HG03439 (cell line): ENCODE measurements at regions not wholly inside any gene's neighbourhood (a gene's known extent, or its start where the extent isn't known, plus 50 kb on each side); places are given as distances from the start of the nearest gene placed in this dataset.

Experiments used
- ATAC-seq: cut with Tn5 transposase; IDR thresholded peaks from one replicate; pipeline ENCODE4 v1.9.1; 2021; ENCODE audit warnings: mild to moderate bottlenecking, moderate library complexity; ENCODE audit not compliant: unreplicated experiment

DNA sequence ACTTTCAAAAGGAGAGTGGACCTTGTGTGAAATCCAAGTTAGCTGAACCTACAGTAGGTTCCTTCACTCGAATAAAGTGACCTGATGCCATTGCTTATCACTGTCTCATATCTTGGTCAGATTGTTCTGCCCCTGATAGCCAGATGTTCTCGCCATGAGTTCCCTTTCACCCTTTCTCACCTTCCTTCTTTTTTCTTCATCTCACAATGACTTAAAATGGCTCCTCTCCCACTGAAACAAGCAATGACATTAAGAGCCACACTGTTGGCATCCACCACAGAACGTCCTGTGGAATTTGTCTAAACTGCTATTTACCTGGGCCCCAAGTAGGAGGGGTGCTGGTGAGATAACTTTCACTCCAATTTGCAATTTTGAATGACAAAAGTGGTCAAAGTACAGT lies 227.6 kb upstream of the PPP1R2C start:
- ATAC-seq: no peak

DNA sequence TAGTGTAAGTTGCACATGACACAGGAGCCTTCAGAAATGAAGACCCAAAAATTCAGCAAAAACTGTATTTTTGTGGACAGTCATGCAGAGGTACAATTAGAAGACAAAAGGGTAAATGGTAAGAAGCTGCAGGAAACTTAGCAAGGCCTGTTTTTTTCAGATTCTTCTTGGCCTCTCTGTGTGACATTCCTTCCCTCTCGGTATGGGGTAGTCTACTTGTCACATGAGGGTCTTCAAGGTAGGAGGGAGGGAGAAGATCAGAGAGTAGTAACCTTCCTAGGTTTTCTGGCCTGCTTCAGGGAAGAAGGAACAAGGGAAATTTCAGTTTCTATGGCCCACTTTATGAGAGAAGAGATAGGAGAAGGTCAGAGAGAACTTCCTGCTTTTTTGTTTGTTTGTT lies 230.4 kb upstream of the PPP1R2C start:
- ATAC-seq: no peak

DNA sequence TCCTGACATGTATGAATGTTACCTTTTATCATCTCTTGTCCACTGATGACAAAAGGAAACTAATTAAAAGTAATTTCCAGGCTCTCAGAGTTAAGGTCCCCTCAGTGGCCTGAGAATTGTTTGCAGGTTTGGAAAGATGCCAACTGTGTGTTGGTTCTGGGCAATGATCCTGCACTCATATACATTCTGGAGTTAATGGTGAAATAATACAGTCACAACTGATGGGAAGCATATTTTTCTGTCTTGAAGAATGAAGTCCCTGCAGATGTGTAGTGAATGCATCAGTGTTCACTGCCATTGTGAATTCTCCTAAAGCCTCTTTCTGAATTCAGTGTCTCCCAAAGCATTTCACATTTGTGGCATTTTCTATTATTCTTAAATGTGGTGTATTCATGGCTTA lies 238.1 kb upstream of the PPP1R2C start:
- no peak for ATAC-seq

DNA sequence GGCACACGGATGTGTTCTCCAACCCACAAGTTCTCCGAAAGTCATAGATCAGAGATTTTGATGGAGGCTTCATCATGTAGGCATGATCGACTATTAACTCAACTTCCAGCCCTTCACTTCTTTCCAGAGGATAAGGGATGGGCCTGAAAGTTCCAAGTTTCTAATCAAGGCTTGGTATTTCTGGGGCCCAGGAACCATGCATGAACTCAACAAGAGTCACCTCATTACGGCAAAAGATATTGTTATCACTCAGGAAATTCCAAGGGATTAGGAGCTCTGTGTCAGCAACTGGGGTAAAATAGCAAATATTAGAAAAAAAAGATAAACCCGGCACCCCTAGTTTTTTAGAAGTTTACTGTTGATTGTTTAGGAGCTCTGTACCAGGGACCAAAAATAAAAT lies 240.1 kb upstream of the PPP1R2C start:
- ATAC-seq: no peak

DNA sequence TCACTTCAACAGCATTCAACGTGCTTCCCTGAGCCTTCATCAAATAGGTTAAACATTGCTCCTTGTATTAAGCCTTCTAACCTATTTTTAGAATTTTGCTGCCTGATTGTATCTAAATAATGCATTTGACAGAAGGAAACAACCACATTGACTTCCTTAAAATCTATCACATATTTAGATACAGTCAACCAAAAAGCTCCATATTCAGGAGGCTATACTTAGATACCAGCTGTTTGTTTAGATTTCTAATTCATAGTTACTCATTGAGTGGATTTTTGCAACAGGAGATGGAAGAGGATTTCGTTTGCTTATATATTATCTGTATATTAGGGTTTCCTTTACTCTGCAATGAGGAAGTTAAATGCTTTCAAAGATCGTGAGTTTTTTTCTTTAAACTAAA lies 241.1 kb upstream of the PPP1R2C start:
- no peak for ATAC-seq

DNA sequence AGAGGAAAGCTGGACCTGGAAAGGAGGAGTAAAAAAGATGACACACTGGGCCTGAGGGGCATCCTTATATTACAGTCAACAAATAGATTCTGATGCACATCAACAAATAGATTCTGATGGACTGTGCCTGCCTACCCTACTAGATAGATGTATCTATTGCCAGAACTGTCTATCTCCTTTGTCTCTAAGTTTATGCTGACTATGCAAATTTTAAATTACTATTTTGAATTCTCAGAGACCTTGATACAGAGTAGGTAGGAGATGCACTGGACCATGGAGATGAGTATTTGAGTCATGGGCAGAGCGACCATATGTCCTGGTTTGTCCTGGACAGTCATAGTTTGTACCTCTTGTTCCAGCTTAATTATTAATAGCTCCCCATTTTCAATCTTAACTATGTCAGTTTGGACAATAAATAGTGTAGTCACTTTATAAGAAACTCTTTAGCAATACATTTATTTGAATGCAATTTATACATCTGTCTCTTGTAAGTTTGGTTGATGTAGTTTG lies 247.9 kb upstream of the PPP1R2C start:
- ATAC-seq: no peak

DNA sequence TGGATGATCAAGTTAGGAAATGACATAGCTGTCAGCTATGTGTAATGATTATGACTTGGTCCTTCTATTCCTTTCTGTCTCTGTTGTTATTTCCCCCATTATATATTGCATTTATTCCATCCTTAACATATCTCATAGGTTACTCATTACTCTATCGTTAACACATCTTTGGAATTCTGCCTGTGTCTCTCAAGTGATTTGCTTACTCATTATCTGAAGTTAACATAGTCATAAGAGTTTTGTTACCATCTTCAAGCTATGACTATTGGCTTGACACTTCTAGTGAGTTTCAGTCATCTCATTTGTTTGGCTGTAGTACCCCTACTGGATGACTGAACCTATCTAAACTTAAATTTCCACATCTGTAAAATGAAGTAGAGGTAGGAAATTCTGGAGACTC lies 286.1 kb upstream of the PPP1R2C start:
- no peak for ATAC-seq

DNA sequence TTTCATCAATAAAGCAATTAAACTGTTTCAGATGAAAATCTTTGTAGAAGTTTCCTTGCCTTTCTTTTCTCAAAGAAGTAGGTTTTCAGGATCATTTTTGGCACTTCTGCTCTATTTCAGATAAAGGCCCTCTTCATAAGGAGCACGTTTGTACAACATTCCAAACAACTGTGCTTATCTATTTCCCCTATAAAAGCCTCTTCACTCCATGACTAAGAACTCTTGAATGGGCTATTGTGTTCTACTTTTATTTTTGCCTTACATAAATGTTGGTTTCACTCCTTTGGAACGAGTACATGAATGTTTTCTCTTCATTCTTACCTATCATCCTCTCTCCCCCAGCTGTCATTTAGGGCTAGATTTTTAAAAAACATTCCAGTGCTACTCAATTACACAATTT lies 288.0 kb upstream of the PPP1R2C start:
- ATAC-seq: no peak

DNA sequence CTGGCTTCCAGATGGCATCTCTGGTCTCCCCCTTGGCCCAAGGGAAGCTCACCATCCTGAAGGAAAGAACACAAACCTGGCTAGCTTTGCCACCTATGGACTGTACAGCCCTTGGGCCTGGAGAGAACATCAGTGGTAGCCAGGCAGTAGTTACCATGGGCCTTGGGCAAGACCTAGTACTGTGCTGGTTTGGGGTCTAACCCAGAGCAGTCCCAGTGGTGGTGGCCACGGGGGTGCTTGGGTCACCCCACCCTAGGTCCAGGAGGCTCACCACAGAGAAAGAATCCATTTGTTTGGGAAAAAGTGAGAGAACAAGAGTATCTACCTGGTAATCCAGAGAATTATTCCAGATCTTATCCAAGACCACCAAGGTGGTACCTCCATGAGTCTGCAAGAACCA lies 290.7 kb upstream of the PPP1R2C start:
- ATAC-seq: no peak

DNA sequence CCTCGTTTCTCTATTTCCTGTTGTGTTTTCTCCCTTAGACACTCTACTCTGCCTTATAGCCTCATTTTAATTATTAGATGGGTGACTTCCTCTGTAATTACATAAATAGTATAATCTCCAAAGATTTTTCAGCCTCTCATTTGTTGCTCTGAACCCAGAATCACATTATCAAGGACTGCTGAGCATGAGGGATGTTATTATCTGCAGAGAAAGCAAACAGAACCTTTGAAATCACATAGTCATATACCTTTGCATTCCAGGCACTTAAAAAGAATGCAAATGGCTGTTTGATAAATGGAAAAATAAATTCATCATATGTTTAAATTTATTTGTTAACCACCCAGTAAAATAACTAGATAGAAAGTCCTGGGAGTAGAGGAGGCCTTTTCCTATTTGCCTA lies 305.1 kb upstream of the PPP1R2C start:
- ATAC-seq: no peak

DNA sequence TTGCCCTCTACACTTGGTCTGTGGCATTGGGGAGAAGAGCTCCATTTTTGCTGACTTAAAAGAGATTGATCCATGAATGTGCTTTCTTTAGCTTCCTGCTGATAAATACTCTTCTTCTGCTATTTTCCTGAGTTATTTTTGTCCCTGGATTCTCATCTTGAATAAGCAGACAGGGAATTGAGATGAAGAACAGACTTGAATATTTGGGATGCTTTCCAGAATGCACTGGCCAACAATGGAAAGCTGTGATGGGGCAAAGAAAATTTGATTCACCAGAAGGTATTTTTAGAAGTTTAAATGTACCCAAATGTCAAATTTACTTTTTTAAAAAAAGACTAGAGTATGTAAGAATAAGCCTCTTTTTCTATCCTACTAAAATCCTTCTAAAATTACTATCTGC lies 309.9 kb upstream of the PPP1R2C start:
- no peak for ATAC-seq

DNA sequence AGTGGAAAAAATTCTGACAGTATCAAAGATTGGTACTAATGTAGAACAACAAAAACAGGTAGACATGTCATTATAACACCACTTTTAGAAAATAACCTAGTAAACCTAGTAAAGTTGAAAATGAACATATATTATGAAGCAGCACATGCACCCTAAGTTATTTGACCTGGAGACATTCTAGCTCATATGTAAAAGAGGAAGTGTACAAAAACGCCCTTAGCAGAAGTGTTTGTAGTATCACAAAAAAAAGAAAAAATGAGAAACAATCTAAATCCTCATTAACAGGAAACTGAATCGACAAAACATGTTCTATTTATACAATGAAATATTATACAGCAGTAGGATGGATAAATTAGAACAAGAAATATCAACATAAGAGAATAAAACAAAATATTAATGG lies 318.9 kb upstream of the PPP1R2C start:
- ATAC-seq: no peak

DNA sequence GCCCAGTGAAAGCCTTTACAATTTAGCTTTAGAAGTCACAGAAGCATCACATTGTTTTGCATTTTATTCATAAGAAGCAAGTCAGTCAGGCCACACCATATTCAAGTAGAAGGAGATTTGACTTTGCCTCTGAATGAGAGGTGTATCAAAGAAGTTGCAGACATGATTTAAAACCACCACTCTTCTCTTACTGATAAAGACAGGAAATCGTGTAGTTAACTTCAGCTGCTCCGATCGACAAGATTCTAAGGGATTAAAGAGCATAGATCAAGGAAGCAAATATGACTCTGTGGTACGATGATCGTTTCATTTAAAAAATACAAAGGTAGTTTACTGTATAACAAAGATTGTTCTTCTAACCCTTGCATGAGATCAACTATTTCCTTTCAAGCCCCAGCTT lies 328.0 kb upstream of the PPP1R2C start:
- ATAC-seq: no peak

DNA sequence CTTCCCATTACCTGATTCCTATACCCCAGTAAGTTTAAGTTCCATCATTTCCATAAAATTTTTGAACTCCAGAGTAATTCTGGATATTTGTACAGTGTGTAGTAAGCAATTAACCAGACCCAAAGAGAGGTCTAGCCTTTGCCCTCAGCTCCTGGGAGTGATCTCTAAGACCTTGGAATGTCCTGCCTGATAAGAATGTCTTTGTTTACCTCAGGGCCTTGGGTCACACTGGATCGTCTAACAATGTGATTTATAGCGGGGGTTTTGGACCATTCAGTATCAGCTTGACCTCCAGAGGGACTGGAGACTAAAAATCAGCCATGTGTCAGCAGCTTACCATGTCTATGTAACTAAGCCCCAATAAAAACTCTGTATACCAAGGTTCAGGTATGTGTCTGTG lies 330.9 kb upstream of the PPP1R2C start:
- no peak for ATAC-seq

DNA sequence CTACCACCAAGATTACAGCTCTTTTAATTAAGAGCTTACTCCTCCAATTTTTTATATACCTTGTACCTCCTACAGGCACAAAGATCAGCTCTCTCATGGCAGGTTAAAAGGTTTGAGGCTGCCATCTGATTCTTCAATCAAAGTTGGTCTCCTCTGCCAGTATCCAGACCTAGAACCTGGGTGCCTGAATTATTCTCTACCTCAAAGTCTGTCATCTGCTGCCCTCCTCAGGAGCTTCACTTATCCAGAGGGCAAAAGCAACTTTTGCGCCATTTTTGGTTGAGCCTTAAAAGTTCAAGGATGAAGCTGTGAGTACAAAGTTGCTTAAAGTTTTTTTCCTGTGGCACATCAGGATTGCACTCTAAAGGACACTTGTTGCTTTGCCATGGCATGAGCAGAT lies 343.7 kb upstream of the PPP1R2C start:
- ATAC-seq: no peak

DNA sequence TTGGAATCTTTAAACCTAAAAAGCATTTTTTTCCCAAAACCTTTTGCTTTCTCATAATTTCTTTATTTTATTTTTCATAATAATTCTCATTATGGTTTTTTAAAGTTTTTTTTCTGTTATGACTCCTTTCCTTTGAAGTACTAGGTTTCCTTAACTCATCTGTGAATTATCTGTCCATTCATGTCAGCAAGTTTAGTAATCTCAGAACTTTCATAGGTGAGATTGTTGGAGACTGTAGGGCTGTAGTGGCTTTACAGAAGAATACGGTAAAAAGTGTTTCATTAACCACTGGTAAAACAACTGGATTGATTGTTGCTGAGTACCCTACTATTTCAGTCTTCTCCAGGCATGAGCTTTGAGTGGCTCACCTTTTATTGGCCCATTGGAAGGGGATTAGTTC lies 361.7 kb upstream of the PPP1R2C start:
- ATAC-seq: no peak

DNA sequence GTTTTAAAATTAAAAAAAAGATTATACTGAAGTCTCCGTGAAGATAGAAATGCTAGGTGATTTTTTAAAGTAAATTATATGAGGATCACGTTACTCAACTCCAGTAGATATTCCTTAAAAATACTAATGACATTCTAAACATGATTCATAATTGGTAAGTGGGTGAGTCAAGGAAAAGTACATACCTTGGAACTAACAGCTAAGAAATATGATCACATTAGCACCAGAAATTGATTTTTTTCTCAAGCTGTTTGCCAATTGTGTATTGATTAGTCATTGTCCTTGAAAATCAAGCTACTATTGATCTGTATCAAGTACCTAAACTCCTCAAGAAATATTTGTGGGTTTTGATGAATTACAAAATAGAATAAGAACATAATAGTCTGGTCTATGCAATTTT lies 362.6 kb upstream of the PPP1R2C start:
- no peak for ATAC-seq

DNA sequence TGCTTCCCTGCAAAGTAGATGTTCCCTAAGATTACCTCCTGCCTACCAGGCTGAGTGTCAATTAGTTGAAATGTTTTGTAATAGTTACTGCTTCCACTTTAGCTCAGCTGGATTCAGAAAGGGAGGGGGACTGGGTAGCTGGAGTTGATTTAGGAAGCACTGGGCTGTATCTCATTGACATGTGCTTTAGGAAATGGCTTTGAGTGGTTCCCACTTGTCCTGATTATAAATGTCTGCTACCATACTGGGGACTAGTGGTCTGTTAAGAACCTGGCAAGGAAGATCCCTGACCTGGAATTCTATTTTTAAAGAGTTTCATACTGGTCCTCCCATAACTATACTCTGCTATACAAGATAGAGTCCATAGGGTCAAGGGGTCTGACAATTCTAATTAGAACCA lies 363.9 kb upstream of the PPP1R2C start:
- no peak for ATAC-seq

DNA sequence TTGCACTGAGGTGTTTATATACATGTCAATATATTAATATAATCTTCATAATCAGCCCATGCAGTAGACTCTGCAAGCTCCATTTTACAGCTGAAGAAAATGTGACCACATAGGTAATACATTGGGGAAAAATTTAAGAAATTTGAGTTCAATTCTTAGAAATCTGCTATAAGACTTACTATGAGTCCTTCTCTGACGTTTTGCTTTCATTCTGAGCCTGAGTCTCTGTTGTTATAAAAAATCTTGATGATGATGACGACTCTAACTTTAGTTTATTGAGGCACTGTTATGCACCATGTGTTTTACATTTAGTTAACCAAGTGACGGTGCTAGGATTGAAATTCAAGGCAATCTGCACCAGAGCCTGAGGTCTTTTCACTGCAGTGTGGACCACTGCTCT lies 370.3 kb upstream of the PPP1R2C start:
- ATAC-seq: no peak

DNA sequence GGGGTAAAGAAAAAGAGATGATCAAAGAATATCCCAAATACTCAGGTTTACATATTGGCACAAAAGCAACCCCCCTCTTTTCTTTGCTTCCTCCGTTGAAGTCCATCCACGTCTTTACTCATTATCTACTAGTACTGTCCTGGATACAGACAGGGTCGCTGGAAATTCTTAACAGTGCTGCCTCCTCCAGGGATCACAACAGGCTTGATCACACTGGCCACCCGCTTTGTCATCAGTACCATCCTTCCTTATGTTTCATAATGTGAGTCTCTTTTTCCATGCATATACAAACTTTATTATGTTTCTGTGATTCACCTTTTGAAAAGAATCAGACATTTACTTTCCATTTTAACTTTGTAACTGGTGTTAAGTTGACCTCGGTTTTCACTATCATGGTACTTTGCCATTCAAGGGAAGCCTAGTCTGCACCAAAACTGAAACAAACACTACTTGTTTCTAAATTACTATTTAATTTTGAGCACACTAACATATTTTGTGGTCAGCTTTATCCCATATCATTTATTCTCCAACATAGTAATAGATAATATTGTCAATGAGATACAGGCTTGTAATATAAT lies 387.5 kb upstream of the PPP1R2C start:
- no peak for ATAC-seq

DNA sequence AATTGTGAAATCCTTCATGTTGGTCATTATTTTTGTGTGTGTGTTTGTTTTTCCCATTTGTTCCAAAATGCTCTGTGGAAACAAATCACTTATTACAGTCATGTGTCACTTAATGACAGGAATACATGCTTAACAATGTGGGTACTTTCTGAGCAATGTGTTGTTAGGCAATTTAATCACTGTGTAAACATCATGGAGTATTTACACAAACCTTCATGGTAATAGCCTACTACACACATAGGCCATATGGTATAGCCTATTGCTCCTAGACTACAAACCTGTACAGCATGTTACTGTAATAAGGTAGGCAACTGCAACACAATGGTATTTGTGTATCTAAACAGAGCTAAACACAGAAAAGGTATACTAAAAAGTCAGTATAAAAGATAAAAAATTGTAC lies 388.9 kb upstream of the PPP1R2C start:
- no peak for ATAC-seq

DNA sequence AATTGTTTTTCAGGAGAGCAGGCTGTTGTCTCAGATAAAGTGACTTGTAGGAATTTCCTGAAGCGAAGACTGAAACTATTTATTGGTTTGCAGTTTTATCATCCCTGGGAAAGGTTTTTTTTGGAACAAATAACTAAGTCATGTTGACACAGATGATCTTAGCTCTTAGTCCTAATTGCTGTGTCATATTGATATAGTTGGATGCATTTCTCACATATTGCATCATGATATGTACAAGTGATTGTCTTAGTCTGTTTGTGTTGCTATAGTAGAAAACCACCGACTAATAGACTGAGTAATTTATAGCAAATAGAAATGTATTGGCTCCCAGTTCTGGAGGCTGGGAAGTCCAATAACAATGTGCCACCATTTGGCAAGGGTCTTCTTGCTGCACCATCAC lies 397.5 kb upstream of the PPP1R2C start:
- ATAC-seq: no peak

DNA sequence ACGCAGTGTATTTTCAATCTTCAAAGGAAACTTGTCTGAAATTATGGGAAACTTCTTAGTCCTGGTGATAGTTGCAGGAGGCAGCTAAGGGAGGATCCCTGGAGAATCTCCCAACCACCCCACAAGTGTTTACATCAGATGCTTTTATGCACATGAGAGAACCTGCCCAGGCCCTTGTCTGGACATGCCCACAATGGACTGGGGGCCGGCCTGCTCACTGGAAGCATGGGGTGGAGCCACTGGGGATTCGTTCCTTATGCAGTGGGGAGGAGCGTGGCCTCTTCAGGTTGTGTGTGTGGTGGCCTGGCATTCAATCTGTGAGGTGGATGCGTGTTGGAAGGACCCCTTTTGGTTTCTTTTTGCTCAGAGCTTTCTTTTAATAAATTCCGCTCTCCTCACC lies 398.7 kb upstream of the PPP1R2C start:
- ATAC-seq: no peak

DNA sequence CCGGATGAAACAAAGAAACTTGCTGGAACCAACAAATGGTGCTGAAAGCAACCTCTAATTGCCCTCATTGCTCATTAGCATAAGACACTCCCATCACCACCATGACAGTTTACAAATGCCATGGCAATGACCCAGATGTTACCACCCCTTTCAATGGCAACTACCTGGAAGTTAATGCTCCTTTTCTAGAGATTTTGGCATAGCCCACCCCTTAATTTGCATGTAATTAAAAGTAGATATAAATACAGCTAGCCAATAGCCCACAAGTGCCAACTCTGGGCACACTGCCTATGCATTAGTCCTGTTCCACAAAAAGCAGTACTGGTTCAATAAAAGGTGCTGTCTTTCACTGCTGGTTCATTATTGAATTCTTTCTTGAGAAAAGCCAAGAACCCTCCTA lies 410.3 kb upstream of the PPP1R2C start:
- no peak for ATAC-seq
